OCI-LY7 (cell line): ENCODE measurements at regions not wholly inside any gene's neighbourhood (a gene's known extent, or its start where the extent isn't known, plus 50 kb on each side); places are given as distances from the start of the nearest gene placed in this dataset.

ENCODE experiments used
- BruUV-seq: library from RNA; stranded (reverse); fragments of 400-500 nt; replicated peaks from 2 replicates; lab custom pipeline; 2021; lab: Mats Ljungman, UMichigan
- CTCF ChIA-PET: fragments of 300-600 bp; sonication (Branson Sonifier 250); formaldehyde crosslinking; loops from one replicate; lab custom pipeline; 2022; ENCODE audit warnings: antibody characterized with exemption; ENCODE audit not compliant: unreplicated experiment; lab: Charles Lee
- POLR2A ChIA-PET: fragments of 300-600 bp; sonication (Branson Sonifier 250); formaldehyde crosslinking; loops from one replicate; lab custom pipeline; 2022; ENCODE audit warnings: antibody characterized with exemption; lab: Charles Lee
- DNase-seq: peaks from one replicate; pipeline ENCODE4 v3.0.0-alpha.2; 2015; ENCODE audit warnings: low spot score
- H2AFZ ChIP-seq: fragments of 200-600 bp; sonication (generic), shearing (Covaris generic); 2 replicates; pipeline ENCODE4 v1.6.1; 2014; ENCODE audit warnings: mild to moderate bottlenecking, antibody characterized with exemption, low read length, moderate library complexity
- H3K27ac ChIP-seq: fragments of 200-600 bp; sonication (generic); 2 replicates; pipeline ENCODE4 v1.5.1; 2014; ENCODE audit warnings: mixed run types, low read depth, mild to moderate bottlenecking, moderate library complexity, low read length, inconsistent platforms; ENCODE audit not compliant: poor library complexity, severe bottlenecking
- H3K36me3 ChIP-seq: fragments of 200-600 bp; sonication (generic); 2 replicates; pipeline ENCODE4 v1.6.1; 2014; ENCODE audit warnings: mild to moderate bottlenecking, antibody characterized with exemption, low read length, moderate library complexity, mixed read lengths; ENCODE audit not compliant: insufficient read depth
- H3K4me1 ChIP-seq: fragments of 200-600 bp; sonication (generic); 2 replicates; pipeline ENCODE4 v1.5.1; 2014; ENCODE audit warnings: mild to moderate bottlenecking, low read length; ENCODE audit not compliant: insufficient read depth, poor library complexity, severe bottlenecking
- H3K4me2 ChIP-seq: fragments of 200-600 bp; sonication (generic); 2 replicates; pipeline ENCODE4 v1.6.1; 2014; ENCODE audit warnings: mild to moderate bottlenecking, low read length
- H3K4me3 ChIP-seq: fragments of 200-600 bp; sonication (generic); 2 replicates; pipeline ENCODE4 v1.5.1; 2014; ENCODE audit warnings: mild to moderate bottlenecking, low read depth, low read length; ENCODE audit not compliant: poor library complexity, severe bottlenecking
- H3K79me2 ChIP-seq: fragments of 200-600 bp; sonication (generic); 2 replicates; pipeline ENCODE4 v1.6.1; 2016; ENCODE audit warnings: low read depth, mild to moderate bottlenecking, low read length, moderate library complexity, mixed read lengths; ENCODE audit not compliant: insufficient read depth
- H3K9me2 ChIP-seq: fragments of 200-600 bp; sonication (generic); 2 replicates; pipeline ENCODE4 v1.6.1; 2016; ENCODE audit warnings: mild to moderate bottlenecking, low read length, mixed read lengths; ENCODE audit not compliant: insufficient read depth
- H3K9me3 ChIP-seq: fragments of 200-600 bp; sonication (generic); 2 replicates; pipeline ENCODE4 v1.6.1; 2014; ENCODE audit warnings: mild to moderate bottlenecking, mixed run types, low read length, mixed read lengths
- H4K20me1 ChIP-seq: fragments of 200-600 bp; sonication (generic); 2 replicates; pipeline ENCODE4 v1.6.1; 2014; ENCODE audit warnings: mild to moderate bottlenecking, antibody characterized with exemption, low read length, moderate library complexity, mixed read lengths; ENCODE audit not compliant: insufficient read depth
- EZH2phosphoT487 ChIP-seq: fragments of 200-600 bp; sonication (generic); IDR thresholded peaks from 2 replicates; pipeline ENCODE4 v1.6.1; 2018; ENCODE audit warnings: low read depth, borderline replicate concordance, mild to moderate bottlenecking, mixed run types, antibody characterized with exemption, low read length, moderate library complexity, mixed read lengths
- intact Hi-C: fragments of 100-400 bp; cut with micrococcal nuclease; formaldehyde crosslinking; loops from one replicate; pipeline ENCODE4 v1.10.0; 2022; ENCODE audit not compliant: unreplicated experiment
- TF ChIP-seq, protein P1 (sequence below): fragments of 200-600 bp; sonication (generic); conservative IDR thresholded peaks from 2 replicates; pipeline ENCODE4 v1.5.1; 2014; ENCODE audit warnings: mild to moderate bottlenecking, antibody characterized with exemption, low read length, moderate library complexity, mixed read lengths

DNA sequence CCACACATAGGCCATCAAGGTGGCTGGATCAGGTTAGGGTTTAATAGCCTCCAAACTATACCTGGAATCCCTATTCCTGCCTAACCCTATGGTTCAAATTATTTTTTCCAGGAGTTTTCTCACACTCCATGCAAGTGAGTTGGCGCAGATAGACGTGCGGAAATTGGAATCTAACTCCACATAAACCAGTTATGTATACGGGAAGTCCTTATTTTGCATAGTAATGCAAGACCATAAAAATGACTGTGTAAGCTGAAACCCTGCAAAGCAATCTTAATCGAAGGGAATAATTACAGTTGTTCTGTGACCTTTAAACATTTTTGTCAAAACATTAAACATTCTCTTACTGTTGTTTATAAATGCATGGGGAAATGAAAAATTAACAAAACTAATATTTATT lies 200.1 kb upstream of the SIX2 start:
- H4K20me1 ChIP-seq = no peaks in the 10 kb centered on the region
- no peak for DNase-seq
- no peak overlapping the region for H3K27ac ChIP-seq
- no peaks in the 10 kb centered on the region for H3K36me3 ChIP-seq
- peaks cover 15% of the 10 kb centered on the region for H3K4me1 ChIP-seq
- ChIA-PET CTCF (interaction anchor here (1.1 kb wide), 1 partner anchor 11 kb away, joined by 3 read pairs; no protein-coding TSS in a partner anchor), POLR2A (interaction anchor here (1.0 kb wide), 1 partner anchor 31 kb away, joined by 3 read pairs; no protein-coding TSS in a partner anchor)
- H3K9me3 ChIP-seq = no peaks in the 10 kb centered on the region
- intact Hi-C loops = no loop called here
- no peak for TF ChIP-seq EZH2phosphoT487
- TF ChIP-seq, protein P1, sequence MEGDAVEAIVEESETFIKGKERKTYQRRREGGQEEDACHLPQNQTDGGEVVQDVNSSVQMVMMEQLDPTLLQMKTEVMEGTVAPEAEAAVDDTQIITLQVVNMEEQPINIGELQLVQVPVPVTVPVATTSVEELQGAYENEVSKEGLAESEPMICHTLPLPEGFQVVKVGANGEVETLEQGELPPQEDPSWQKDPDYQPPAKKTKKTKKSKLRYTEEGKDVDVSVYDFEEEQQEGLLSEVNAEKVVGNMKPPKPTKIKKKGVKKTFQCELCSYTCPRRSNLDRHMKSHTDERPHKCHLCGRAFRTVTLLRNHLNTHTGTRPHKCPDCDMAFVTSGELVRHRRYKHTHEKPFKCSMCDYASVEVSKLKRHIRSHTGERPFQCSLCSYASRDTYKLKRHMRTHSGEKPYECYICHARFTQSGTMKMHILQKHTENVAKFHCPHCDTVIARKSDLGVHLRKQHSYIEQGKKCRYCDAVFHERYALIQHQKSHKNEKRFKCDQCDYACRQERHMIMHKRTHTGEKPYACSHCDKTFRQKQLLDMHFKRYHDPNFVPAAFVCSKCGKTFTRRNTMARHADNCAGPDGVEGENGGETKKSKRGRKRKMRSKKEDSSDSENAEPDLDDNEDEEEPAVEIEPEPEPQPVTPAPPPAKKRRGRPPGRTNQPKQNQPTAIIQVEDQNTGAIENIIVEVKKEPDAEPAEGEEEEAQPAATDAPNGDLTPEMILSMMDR = no peak
- H3K9me2 ChIP-seq = no peaks in the 10 kb centered on the region
- H3K79me2 ChIP-seq = no peaks in the 10 kb centered on the region
- H2AFZ ChIP-seq = no peak overlapping the region
- no TSS peak for BruUV-seq
- no peak overlapping the region for H3K4me3 ChIP-seq
- no peak overlapping the region for H3K4me2 ChIP-seq

DNA sequence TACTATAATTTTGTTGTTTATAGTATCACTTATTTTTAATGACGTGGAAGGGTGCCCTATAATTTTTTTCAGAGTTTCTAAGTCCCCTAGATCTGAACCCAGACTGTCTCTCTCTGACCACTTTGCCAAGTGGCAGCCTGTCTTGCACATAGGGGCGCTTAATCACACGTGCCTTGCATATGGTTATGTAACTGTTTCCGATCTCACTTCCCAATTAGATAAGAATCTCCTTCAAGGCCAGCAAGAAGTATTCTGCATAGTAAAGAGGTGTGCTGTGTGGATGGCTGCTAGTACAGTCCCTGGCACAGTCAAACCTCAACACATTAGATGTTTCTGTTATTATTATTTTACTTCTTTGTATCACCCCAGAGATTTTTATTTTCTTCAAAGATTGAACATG lies 197.8 kb upstream of the SIX2 start:
- Histone ChIP-seq H4K20me1 (no peaks in the 10 kb centered on the region), H3K4me1 (peaks cover 15% of the 10 kb centered on the region), H3K4me2 (no peak overlapping the region), H3K9me3 (peaks cover 6% of the 10 kb centered on the region; the same call in 1 of the 2 replicates), H3K27ac (no peak overlapping the region), H3K4me3 (no peak overlapping the region), H2AFZ (no peak overlapping the region), H3K79me2 (no peaks in the 10 kb centered on the region), H3K36me3 (no peaks in the 10 kb centered on the region), H3K9me2 (no peaks in the 10 kb centered on the region)
- TF ChIP-seq, protein P1 = no peak
- TF ChIP-seq EZH2phosphoT487 = no peak
- BruUV-seq = no TSS peak
- intact Hi-C loops = no loop called here
- POLR2A ChIA-PET = interaction anchor here (1.1 kb wide), 1 partner anchor 12 kb away, joined by 3 read pairs; no protein-coding TSS in a partner anchor
- DNase-seq = no peak
- CTCF ChIA-PET = no interaction called here

DNA sequence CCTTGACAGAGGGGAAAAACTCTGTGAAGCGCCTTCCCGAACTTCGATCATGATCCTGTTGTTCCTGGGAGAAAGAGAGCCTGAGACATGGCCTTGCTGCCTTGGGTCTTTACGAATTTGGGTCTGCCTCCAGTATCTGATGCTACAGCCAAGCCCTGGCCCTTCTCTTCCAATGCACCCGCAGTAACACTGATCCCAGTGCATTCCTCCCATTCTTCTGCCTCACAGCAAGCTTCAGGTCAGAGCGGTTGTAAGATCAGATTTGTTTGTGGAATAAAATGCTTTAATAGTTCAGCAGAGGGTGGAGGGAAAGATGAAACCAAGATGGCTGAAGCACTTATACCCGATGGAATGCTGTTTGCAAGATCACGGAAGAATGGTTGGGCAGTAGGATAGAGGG lies 196.7 kb upstream of the SIX2 start:
- Histone ChIP-seq H3K9me2 (no peaks in the 10 kb centered on the region), H3K9me3 (peaks cover 12% of the 10 kb centered on the region; the same call in 1 of the 2 replicates), H3K79me2 (no peaks in the 10 kb centered on the region), H3K27ac (no peak overlapping the region), H2AFZ (no peak overlapping the region), H3K4me1 (peaks cover 6% of the 10 kb centered on the region), H4K20me1 (no peaks in the 10 kb centered on the region), H3K4me3 (no peak overlapping the region), H3K4me2 (no peak overlapping the region), H3K36me3 (no peaks in the 10 kb centered on the region)
- intact Hi-C loops = no loop called here
- no TSS peak for BruUV-seq
- ChIA-PET CTCF (no interaction called here), POLR2A (no interaction called here)
- no peak for TF ChIP-seq EZH2phosphoT487
- TF ChIP-seq, protein P1 = no peak
- no peak for DNase-seq
